GM23338 (cell line): ENCODE measurements at regions not wholly inside any gene's neighbourhood (a gene's known extent, or its start where the extent isn't known, plus 50 kb on each side); places are given as distances from the start of the nearest gene placed in this dataset.

Experiments
- ATAC-seq: fragments of 200-7000 bp; cut with Tn5 transposase; 3 replicates; pipeline ENCODE4 v1.9.1; 2020
- DNase-seq: peaks from one replicate; pipeline ENCODE4 v3.0.0-alpha.2; 2015; ENCODE audit warnings: low spot score
- H2AFZ ChIP-seq: fragments of 200-600 bp; sonication (generic); 2 replicates; pipeline ENCODE4 v1.8.0; 2016; ENCODE audit warnings: antibody characterized with exemption, mild to moderate bottlenecking, moderate library complexity
- H3F3A ChIP-seq: fragments of 200-600 bp; sonication (generic); replicated peaks from 2 replicates; pipeline ENCODE4 v1.8.0; 2017; ENCODE audit warnings: antibody characterized with exemption, mixed run types, low read depth
- H3K27ac ChIP-seq: fragments of 200-600 bp; sonication (generic); 2 replicates; pipeline ENCODE4 v1.6.1; 2016; ENCODE audit warnings: low read depth
- H3K27me3 ChIP-seq: fragments of 200-600 bp; sonication (generic); 2 replicates; pipeline ENCODE4 v1.8.0; 2016; ENCODE audit warnings: mild to moderate bottlenecking, mixed run types, moderate library complexity; ENCODE audit not compliant: insufficient read depth
- H3K36me3 ChIP-seq: fragments of 200-600 bp; sonication (generic); 2 replicates; pipeline ENCODE4 v1.8.0; 2016; ENCODE audit warnings: mild to moderate bottlenecking; ENCODE audit not compliant: insufficient read depth
- H3K4me1 ChIP-seq: fragments of 200-600 bp; sonication (generic); 2 replicates; pipeline ENCODE4 v1.8.0; 2016; ENCODE audit warnings: mild to moderate bottlenecking, moderate library complexity; ENCODE audit not compliant: insufficient read depth
- H3K4me2 ChIP-seq: fragments of 200-600 bp; sonication (generic); 2 replicates; pipeline ENCODE4 v1.7.1; 2017; ENCODE audit warnings: mixed run types
- H3K4me3 ChIP-seq: fragments of 200-600 bp; sonication (generic); 2 replicates; pipeline ENCODE4 v1.6.1; 2016; ENCODE audit warnings: mixed run types
- H3K79me2 ChIP-seq: fragments of 200-600 bp; sonication (generic); replicated peaks from 2 replicates; pipeline ENCODE4 v1.8.0; 2017; ENCODE audit warnings: mild to moderate bottlenecking; ENCODE audit not compliant: insufficient read depth
- H3K9me2 ChIP-seq: fragments of 200-600 bp; sonication (generic); 2 replicates; pipeline ENCODE4 v1.8.0; 2017; ENCODE audit not compliant: insufficient read depth
- H4K20me1 ChIP-seq: fragments of 200-600 bp; sonication (generic); replicated peaks from 2 replicates; pipeline ENCODE4 v1.8.0; 2017; ENCODE audit warnings: mild to moderate bottlenecking; ENCODE audit not compliant: insufficient read depth
- H3K27ac Mint-ChIP-seq: 2 replicates; pipeline ENCODE4 v1.8.0; 2020; ENCODE audit warnings: inconsistent platforms, mild to moderate bottlenecking, moderate library complexity, mixed read lengths
- H3K27me3 Mint-ChIP-seq: 3 replicates; pipeline ENCODE4 v1.8.0; 2022; ENCODE audit warnings: low read depth, mild to moderate bottlenecking, moderate library complexity, mixed read lengths, inconsistent platforms; ENCODE audit not compliant: insufficient read depth, poor library complexity
- H3K36me3 Mint-ChIP-seq: 3 replicates; pipeline ENCODE4 v1.8.0; 2021; ENCODE audit warnings: low read depth, mild to moderate bottlenecking, inconsistent platforms, moderate library complexity, mixed read lengths
- H3K4me1 Mint-ChIP-seq: 3 replicates; pipeline ENCODE4 v1.8.0; 2020; ENCODE audit warnings: mild to moderate bottlenecking, inconsistent platforms, mixed read lengths
- H3K4me3 Mint-ChIP-seq: 3 replicates; pipeline ENCODE4 v1.8.0; 2021; ENCODE audit warnings: moderate library complexity, mild to moderate bottlenecking, inconsistent platforms, mixed read lengths
- H3K9me3 Mint-ChIP-seq: 3 replicates; pipeline ENCODE4 v1.8.0; 2020; ENCODE audit warnings: moderate library complexity, mild to moderate bottlenecking, inconsistent platforms, mixed read lengths
- CREB1 ChIP-seq: fragments of 250-450 bp; sonication (Bioruptor Pico); IDR thresholded peaks from 2 replicates; pipeline ENCODE4 v1.5.0; 2020; ENCODE audit warnings: low read depth, mild to moderate bottlenecking, moderate library complexity
- EZH2 ChIP-seq: fragments of 200-600 bp; sonication (generic); IDR thresholded peaks from one replicate; pipeline ENCODE4 v1.8.0; 2017; ENCODE audit warnings: antibody characterized with exemption, mild to moderate bottlenecking, low read depth; ENCODE audit not compliant: unreplicated experiment
- EZH2phosphoT487 ChIP-seq: fragments of 200-600 bp; sonication (generic); IDR thresholded peaks from one replicate; pipeline ENCODE4 v1.8.1; 2018; ENCODE audit warnings: antibody characterized with exemption; ENCODE audit not compliant: unreplicated experiment
- JUNB ChIP-seq: IDR thresholded peaks from one replicate; pipeline ENCODE4 v1.6.1; 2016; ENCODE audit warnings: antibody characterized with exemption; ENCODE audit not compliant: unreplicated experiment
- NANOG ChIP-seq: IDR thresholded peaks from 2 replicates; pipeline ENCODE4 v1.6.1; 2016; ENCODE audit warnings: antibody characterized with exemption, borderline replicate concordance
- POLR2AphosphoS5 ChIP-seq: IDR thresholded peaks from 2 replicates; pipeline ENCODE4 v1.6.1; 2016; ENCODE audit warnings: antibody characterized with exemption, low read depth
- ZNF114 ChIP-seq: fragments of 250-450 bp; sonication (Bioruptor Pico); IDR thresholded peaks from 2 replicates; pipeline ENCODE4 v1.5.0; 2020; ENCODE audit warnings: mild to moderate bottlenecking, moderate library complexity
- ZNF331 ChIP-seq: fragments of 250-450 bp; sonication (Bioruptor Pico); IDR thresholded peaks from 2 replicates; pipeline ENCODE4 v1.5.0; 2020; ENCODE audit warnings: low read depth, mild to moderate bottlenecking, moderate library complexity
- TF ChIP-seq, protein P1 (sequence below): IDR thresholded peaks from one replicate; pipeline ENCODE4 v1.6.1; 2018; ENCODE audit warnings: antibody characterized with exemption; ENCODE audit not compliant: unreplicated experiment
- TF ChIP-seq, protein P2 (sequence below): IDR thresholded peaks from 2 replicates; pipeline ENCODE4 v1.6.1; 2016; ENCODE audit warnings: antibody characterized with exemption
- TF ChIP-seq, protein P3 (sequence below), 2 experiments: fragments of 200-600 bp in 1 of 2; sonication (generic) in 1 of 2; conservative IDR thresholded peaks; 2 replicates each; pipeline versions ENCODE4 v1.5.1 to v1.6.1; 2016 to 2017; ENCODE audit warnings: antibody characterized with exemption in 2 of 2, low read depth in 2 of 2, mild to moderate bottlenecking in 2 of 2, moderate library complexity in 1 of 2

DNA sequence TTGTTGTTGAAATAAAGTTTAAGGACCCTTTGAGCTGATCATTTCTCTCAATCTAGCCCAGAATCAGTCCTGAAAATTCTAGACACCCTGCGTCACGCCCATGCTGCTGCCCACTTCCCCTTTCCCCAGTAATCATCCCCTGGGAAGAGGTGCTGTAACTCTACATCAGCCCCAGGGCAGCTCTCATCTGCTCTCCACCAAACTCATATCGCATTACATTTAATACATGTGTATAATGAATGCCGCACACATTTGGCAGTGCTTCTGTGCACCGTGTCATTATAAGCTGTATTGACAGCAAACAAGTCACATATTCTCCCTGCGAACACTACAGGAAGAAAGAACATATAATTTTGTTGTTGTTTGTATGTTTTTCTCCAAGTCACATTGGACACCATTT, 539.7 kb upstream of the DAB1 start (continued):
- TF ChIP-seq, protein P1, sequence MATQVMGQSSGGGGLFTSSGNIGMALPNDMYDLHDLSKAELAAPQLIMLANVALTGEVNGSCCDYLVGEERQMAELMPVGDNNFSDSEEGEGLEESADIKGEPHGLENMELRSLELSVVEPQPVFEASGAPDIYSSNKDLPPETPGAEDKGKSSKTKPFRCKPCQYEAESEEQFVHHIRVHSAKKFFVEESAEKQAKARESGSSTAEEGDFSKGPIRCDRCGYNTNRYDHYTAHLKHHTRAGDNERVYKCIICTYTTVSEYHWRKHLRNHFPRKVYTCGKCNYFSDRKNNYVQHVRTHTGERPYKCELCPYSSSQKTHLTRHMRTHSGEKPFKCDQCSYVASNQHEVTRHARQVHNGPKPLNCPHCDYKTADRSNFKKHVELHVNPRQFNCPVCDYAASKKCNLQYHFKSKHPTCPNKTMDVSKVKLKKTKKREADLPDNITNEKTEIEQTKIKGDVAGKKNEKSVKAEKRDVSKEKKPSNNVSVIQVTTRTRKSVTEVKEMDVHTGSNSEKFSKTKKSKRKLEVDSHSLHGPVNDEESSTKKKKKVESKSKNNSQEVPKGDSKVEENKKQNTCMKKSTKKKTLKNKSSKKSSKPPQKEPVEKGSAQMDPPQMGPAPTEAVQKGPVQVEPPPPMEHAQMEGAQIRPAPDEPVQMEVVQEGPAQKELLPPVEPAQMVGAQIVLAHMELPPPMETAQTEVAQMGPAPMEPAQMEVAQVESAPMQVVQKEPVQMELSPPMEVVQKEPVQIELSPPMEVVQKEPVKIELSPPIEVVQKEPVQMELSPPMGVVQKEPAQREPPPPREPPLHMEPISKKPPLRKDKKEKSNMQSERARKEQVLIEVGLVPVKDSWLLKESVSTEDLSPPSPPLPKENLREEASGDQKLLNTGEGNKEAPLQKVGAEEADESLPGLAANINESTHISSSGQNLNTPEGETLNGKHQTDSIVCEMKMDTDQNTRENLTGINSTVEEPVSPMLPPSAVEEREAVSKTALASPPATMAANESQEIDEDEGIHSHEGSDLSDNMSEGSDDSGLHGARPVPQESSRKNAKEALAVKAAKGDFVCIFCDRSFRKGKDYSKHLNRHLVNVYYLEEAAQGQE: no peak

DNA sequence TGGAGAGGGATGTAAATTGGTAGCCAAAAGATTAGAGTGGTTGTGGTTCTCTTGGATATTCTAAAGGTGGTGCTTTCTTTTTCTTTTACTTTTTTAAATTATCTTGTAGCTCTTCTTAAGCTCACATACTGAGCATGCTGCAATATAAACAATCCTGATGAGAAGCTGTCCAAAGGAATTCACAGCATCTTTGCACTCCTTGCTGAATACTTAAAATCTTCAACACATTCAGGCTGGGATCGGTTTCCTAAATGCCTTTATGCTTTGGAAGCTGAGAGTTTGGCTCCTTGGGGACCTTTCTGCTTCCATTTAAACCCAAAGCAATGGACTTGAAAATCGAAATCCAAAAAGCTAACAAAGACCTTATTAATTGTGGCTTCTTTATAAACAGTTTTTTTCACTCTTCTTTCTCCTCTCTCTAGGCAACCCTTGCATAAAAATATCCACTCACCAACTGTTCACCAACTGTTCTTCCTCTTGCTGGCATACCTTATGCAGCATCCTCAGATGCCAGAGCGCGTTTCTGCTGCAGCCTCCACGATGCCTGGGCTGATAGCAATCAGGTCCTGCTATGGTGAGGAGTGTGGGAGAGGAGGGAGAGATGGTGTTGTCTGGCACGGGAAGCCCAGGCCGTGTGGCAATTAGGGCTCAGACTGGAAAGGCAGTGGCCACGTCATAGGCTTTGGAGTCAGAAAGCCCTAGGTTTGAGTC, 535.8 kb upstream of the DAB1 start:
- Mint-ChIP-seq H3K27me3 (no peaks in the 10 kb centered on the region), H3K27ac (no peak overlapping the region), H3K9me3 (no peaks in the 10 kb centered on the region), H3K4me1 (peaks cover 9% of the 10 kb centered on the region; the same call in 2 of the 3 replicates), H3K4me3 (no peak overlapping the region), H3K36me3 (no peaks in the 10 kb centered on the region)
- Histone ChIP-seq H3K36me3 (no peaks in the 10 kb centered on the region), H3K9me2 (no peaks in the 10 kb centered on the region), H3K4me1 (peaks cover 3% of the 10 kb centered on the region; the same call in 1 of the 2 replicates), H2AFZ (no peak overlapping the region), H3F3A (no peaks in the 10 kb centered on the region), H3K27ac (no peak overlapping the region), H3K4me3 (no peak overlapping the region), H3K79me2 (no peaks in the 10 kb centered on the region), H4K20me1 (no peaks in the 10 kb centered on the region), H3K27me3 (no peaks in the 10 kb centered on the region), H3K4me2 (no peak overlapping the region)
- no peak for DNase-seq
- no peak for ATAC-seq
- no peak for TF ChIP-seq NANOG
- TF ChIP-seq POLR2AphosphoS5: no peak
- TF ChIP-seq, protein P1: no peak
- TF ChIP-seq EZH2: no peak
- TF ChIP-seq JUNB: no peak
- no peak for TF ChIP-seq ZNF114 (CRISPR knock-in tag)
- TF ChIP-seq ZNF331: no peak
- no peak for TF ChIP-seq CREB1 (CRISPR knock-in tag)
- TF ChIP-seq, protein P2, sequence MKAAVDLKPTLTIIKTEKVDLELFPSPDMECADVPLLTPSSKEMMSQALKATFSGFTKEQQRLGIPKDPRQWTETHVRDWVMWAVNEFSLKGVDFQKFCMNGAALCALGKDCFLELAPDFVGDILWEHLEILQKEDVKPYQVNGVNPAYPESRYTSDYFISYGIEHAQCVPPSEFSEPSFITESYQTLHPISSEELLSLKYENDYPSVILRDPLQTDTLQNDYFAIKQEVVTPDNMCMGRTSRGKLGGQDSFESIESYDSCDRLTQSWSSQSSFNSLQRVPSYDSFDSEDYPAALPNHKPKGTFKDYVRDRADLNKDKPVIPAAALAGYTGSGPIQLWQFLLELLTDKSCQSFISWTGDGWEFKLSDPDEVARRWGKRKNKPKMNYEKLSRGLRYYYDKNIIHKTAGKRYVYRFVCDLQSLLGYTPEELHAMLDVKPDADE: no peak
- TF ChIP-seq, protein P3, sequence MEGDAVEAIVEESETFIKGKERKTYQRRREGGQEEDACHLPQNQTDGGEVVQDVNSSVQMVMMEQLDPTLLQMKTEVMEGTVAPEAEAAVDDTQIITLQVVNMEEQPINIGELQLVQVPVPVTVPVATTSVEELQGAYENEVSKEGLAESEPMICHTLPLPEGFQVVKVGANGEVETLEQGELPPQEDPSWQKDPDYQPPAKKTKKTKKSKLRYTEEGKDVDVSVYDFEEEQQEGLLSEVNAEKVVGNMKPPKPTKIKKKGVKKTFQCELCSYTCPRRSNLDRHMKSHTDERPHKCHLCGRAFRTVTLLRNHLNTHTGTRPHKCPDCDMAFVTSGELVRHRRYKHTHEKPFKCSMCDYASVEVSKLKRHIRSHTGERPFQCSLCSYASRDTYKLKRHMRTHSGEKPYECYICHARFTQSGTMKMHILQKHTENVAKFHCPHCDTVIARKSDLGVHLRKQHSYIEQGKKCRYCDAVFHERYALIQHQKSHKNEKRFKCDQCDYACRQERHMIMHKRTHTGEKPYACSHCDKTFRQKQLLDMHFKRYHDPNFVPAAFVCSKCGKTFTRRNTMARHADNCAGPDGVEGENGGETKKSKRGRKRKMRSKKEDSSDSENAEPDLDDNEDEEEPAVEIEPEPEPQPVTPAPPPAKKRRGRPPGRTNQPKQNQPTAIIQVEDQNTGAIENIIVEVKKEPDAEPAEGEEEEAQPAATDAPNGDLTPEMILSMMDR (conservative IDR thresholded peaks at IDR 0.05; ENCODE audit: low read depth in 2 of 2): no peak
- TF ChIP-seq EZH2phosphoT487: no peak
